A673 (cell line): ENCODE measurements at regions not wholly inside any gene's neighbourhood (a gene's known extent, or its start where the extent isn't known, plus 50 kb on each side); places are given as distances from the start of the nearest gene placed in this dataset.

ENCODE experiments used
- CTCF ChIP-seq: fragments of 300-800, 200-600 bp; sonication (generic); conservative IDR thresholded peaks from 2 replicates; pipeline ENCODE4 v1.5.1; 2017; ENCODE audit warnings: low read depth, mild to moderate bottlenecking, antibody characterized with exemption, low read length, moderate library complexity, mixed read lengths
- EZH2 ChIP-seq: fragments of 200-600 bp; sonication (generic); IDR thresholded peaks from 2 replicates; pipeline ENCODE4 v1.6.1; 2017; ENCODE audit warnings: borderline replicate concordance, low read depth, mild to moderate bottlenecking, mixed read lengths, antibody characterized with exemption, low read length; ENCODE audit not compliant: poor library complexity, severe bottlenecking

GRCh38 chr9:78091731-78092130 lies 60.1 kb upstream of the GNAQ start:
- TF ChIP-seq CTCF (no peak), EZH2 (no peak)
